Endothelial cell of umbilical vein (primary cell): ENCODE measurements at regions not wholly inside any gene's neighbourhood (a gene's known extent, or its start where the extent isn't known, plus 50 kb on each side); places are given as distances from the start of the nearest gene placed in this dataset.

Experiments used
- EZH2 ChIP-seq: IDR thresholded peaks from 2 replicates; pipeline ENCODE4 v1.6.1; 2012; ENCODE audit warnings: borderline replicate concordance, low read depth, mild to moderate bottlenecking, moderate library complexity, low read length, inconsistent platforms; ENCODE audit not compliant: severe bottlenecking
- FOS ChIP-seq: IDR thresholded peaks from 2 replicates; pipeline ENCODE4 v1.6.1; 2011; ENCODE audit warnings: mild to moderate bottlenecking, low read length, moderate library complexity, borderline replicate concordance; ENCODE audit not compliant: insufficient read depth
- GATA2 ChIP-seq: IDR thresholded peaks from 2 replicates; pipeline ENCODE4 v1.7.0; 2011; ENCODE audit warnings: low read depth, mild to moderate bottlenecking, moderate library complexity, mixed read lengths, low read length; ENCODE audit not compliant: insufficient read length, insufficient read depth
- JUN ChIP-seq: IDR thresholded peaks from 2 replicates; pipeline ENCODE4 v1.6.1; 2011; ENCODE audit warnings: borderline replicate concordance, low read depth; ENCODE audit not compliant: insufficient read length, insufficient read depth
- POLR2A ChIP-seq: IDR thresholded peaks from 2 replicates; pipeline ENCODE4 v1.6.1; 2012; ENCODE audit warnings: low read depth, mild to moderate bottlenecking, control low read depth, low read length
- POLR2AphosphoS5 ChIP-seq: IDR thresholded peaks from 2 replicates; pipeline ENCODE4 v1.6.1; 2012; ENCODE audit warnings: low read depth, mild to moderate bottlenecking, control low read depth, low read length, moderate library complexity; ENCODE audit not compliant: insufficient read depth
- TF ChIP-seq, protein P1 (sequence below), 2 donors: IDR thresholded peaks; 1 replicate in 1 of 2; 2 replicates in 1 of 2; pipeline ENCODE4 v1.5.1; 2011; ENCODE audit warnings: low read length in 2 of 2, mild to moderate bottlenecking in 2 of 2, moderate library complexity in 2 of 2, control low read depth in 1 of 2, inconsistent platforms in 1 of 2, low read depth in 1 of 2; ENCODE audit not compliant: insufficient read depth in 1 of 2; ENCODE audit errors: extremely low read depth in 1 of 2
- TF ChIP-seq, protein P2 (sequence below): IDR thresholded peaks from 2 replicates; pipeline ENCODE4 v1.6.1; 2011; ENCODE audit not compliant: insufficient read depth, insufficient read length

GRCh38 chr11:134743820-134744195 is 331.8 kb upstream of the B3GAT1 start:
- TF ChIP-seq, protein P1, sequence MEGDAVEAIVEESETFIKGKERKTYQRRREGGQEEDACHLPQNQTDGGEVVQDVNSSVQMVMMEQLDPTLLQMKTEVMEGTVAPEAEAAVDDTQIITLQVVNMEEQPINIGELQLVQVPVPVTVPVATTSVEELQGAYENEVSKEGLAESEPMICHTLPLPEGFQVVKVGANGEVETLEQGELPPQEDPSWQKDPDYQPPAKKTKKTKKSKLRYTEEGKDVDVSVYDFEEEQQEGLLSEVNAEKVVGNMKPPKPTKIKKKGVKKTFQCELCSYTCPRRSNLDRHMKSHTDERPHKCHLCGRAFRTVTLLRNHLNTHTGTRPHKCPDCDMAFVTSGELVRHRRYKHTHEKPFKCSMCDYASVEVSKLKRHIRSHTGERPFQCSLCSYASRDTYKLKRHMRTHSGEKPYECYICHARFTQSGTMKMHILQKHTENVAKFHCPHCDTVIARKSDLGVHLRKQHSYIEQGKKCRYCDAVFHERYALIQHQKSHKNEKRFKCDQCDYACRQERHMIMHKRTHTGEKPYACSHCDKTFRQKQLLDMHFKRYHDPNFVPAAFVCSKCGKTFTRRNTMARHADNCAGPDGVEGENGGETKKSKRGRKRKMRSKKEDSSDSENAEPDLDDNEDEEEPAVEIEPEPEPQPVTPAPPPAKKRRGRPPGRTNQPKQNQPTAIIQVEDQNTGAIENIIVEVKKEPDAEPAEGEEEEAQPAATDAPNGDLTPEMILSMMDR (IDR thresholded peaks at IDR 0.05; ENCODE audit: extremely low read depth in 1 of 2, insufficient read depth in 1 of 2, low read depth in 1 of 2, low read length in 2 of 2), result no peak
- TF ChIP-seq, protein P2, sequence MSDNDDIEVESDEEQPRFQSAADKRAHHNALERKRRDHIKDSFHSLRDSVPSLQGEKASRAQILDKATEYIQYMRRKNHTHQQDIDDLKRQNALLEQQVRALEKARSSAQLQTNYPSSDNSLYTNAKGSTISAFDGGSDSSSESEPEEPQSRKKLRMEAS, result no peak
- TF ChIP-seq POLR2A (no peak), EZH2 (no peak), POLR2AphosphoS5 (no peak), FOS (no peak), JUN (no peak), GATA2 (no peak)
